ENCODE measurements at regions not wholly inside any gene's neighbourhood (a gene's known extent, or its start where the extent isn't known, plus 50 kb on each side); places are given as distances from the start of the nearest gene placed in this dataset.

- no peak for DNase-seq
- no peaks in the 10 kb centered on the region for H3K4me1 Mint-ChIP-seq
- H3K27ac Mint-ChIP-seq: no peak overlapping the region
- no peak for ATAC-seq (ENCODE audit: low read depth)
- CTCF ChIA-PET: no interaction called here
- H3K4me3 Mint-ChIP-seq: no peak overlapping the region
- no peaks in the 10 kb centered on the region for H3K36me3 Mint-ChIP-seq (ENCODE audit: low read depth)
- POLR2A ChIA-PET: no interaction called here
- no peak for TF ChIP-seq CTCF (IDR thresholded peaks at IDR 0.05)
- intact Hi-C loops (cut with micrococcal nuclease): no loop called here
- H3K27me3 Mint-ChIP-seq: no peaks in the 10 kb centered on the region
- H3K9me3 Mint-ChIP-seq: peaks cover 15% of the 10 kb centered on the region
Measured at GRCh38 chr7:48781752-48782151, 142.6 kb upstream of the CDC14C start.

GRCh38 chr7:48782511-48782910, 141.8 kb upstream of the CDC14C start:
- no peak for ATAC-seq (ENCODE audit: low read depth)
- ChIA-PET CTCF (no interaction called here), POLR2A (no interaction called here)
- intact Hi-C loops (cut with micrococcal nuclease): no loop called here
- H3K4me3 Mint-ChIP-seq: no peak overlapping the region
- H3K36me3 Mint-ChIP-seq (ENCODE audit: low read depth): no peaks in the 10 kb centered on the region
- H3K9me3 Mint-ChIP-seq: peaks cover 12% of the 10 kb centered on the region
- DNase-seq: no peak
- H3K4me1 Mint-ChIP-seq: no peaks in the 10 kb centered on the region
- H3K27me3 Mint-ChIP-seq: no peaks in the 10 kb centered on the region
- no peak for TF ChIP-seq CTCF (IDR thresholded peaks at IDR 0.05)
- H3K27ac Mint-ChIP-seq: no peak overlapping the region

GRCh38 chr7:48786951-48787350, 137.4 kb upstream of the CDC14C start:
- POLR2A ChIA-PET: no interaction called here
- intact Hi-C loops (cut with micrococcal nuclease): no loop called here
- no peaks in the 10 kb centered on the region for H3K27me3 Mint-ChIP-seq
- no peak overlapping the region for H3K4me3 Mint-ChIP-seq
- TF ChIP-seq CTCF (IDR thresholded peaks at IDR 0.05): no peak
- H3K27ac Mint-ChIP-seq: no peak overlapping the region
- no peaks in the 10 kb centered on the region for H3K36me3 Mint-ChIP-seq (ENCODE audit: low read depth)
- ATAC-seq (ENCODE audit: low read depth): no peak
- CTCF ChIA-PET: no interaction called here
- H3K4me1 Mint-ChIP-seq: no peaks in the 10 kb centered on the region
- peaks cover 6% of the 10 kb centered on the region for H3K9me3 Mint-ChIP-seq
- DNase-seq: no peak

- TF ChIP-seq CTCF (IDR thresholded peaks at IDR 0.05): no peak
- Mint-ChIP-seq H3K4me3 (no peak overlapping the region), H3K9me3 (peaks cover 8% of the 10 kb centered on the region), H3K4me1 (no peaks in the 10 kb centered on the region), H3K27ac (no peak overlapping the region), H3K27me3 (no peaks in the 10 kb centered on the region), H3K36me3 (ENCODE audit: low read depth) (no peaks in the 10 kb centered on the region)
- no peak for DNase-seq
- intact Hi-C loops (cut with micrococcal nuclease): no loop called here
- no peak for ATAC-seq (ENCODE audit: low read depth)
- ChIA-PET CTCF (no interaction called here), POLR2A (no interaction called here)
Measured at GRCh38 chr7:48803250-48803649, 121.1 kb upstream of the CDC14C start.

GRCh38 chr7:48806731-48807130, 117.6 kb upstream of the CDC14C start:
- TF ChIP-seq CTCF (IDR thresholded peaks at IDR 0.05): no peak
- ChIA-PET POLR2A (no interaction called here), CTCF (no interaction called here)
- H3K27me3 Mint-ChIP-seq: no peaks in the 10 kb centered on the region
- H3K9me3 Mint-ChIP-seq: peaks cover 7% of the 10 kb centered on the region
- no peaks in the 10 kb centered on the region for H3K36me3 Mint-ChIP-seq (ENCODE audit: low read depth)
- intact Hi-C loops (cut with micrococcal nuclease): no loop called here
- no peak for ATAC-seq (ENCODE audit: low read depth)
- H3K4me1 Mint-ChIP-seq: no peaks in the 10 kb centered on the region
- DNase-seq: no peak
- no peak overlapping the region for H3K27ac Mint-ChIP-seq
- no peak overlapping the region for H3K4me3 Mint-ChIP-seq

Measured in activated B cell treated with CpG ODN at 0.5 μM for 24 hours (primary cell).